ENCODE measurements at regions not wholly inside any gene's neighbourhood (a gene's known extent, or its start where the extent isn't known, plus 50 kb on each side); places are given as distances from the start of the nearest gene placed in this dataset.
A peak's percentile ranks its signal among the peaks of the same experiment; 100 is the strongest.

DNA sequence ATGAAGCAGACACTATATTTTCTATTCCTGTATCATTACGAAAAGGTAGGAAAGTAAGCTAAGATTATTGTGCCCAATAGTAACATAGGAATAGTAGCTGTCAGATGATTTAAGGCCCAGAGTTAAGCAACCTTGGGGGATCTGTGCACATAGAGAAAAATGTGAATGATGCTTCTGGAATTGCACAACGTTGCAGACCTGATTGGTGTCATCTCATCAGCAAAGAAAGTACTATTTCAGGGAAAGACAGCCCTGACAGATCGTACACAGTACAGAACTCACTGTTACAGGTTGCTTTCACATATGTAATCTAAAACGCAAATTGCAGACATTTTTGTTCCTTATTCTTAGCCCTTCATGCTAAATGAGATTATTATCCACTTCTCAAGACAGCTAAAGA is 535.9 kb downstream of the TRIB2 start:
- Mint-ChIP-seq H3K27ac (ENCODE audit: unreplicated experiment) (no peak overlapping the region), H3K4me3 (ENCODE audit: unreplicated experiment) (no peak overlapping the region), H3K9me3 (ENCODE audit: unreplicated experiment) (no peaks in the 10 kb centered on the region), H3K4me1 (ENCODE audit: unreplicated experiment) (no peaks in the 10 kb centered on the region), H3K27me3 (ENCODE audit: unreplicated experiment) (no peaks in the 10 kb centered on the region), H3K36me3 (ENCODE audit: low read depth, unreplicated experiment) (no peaks in the 10 kb centered on the region)
- TF ChIP-seq, protein P1, sequence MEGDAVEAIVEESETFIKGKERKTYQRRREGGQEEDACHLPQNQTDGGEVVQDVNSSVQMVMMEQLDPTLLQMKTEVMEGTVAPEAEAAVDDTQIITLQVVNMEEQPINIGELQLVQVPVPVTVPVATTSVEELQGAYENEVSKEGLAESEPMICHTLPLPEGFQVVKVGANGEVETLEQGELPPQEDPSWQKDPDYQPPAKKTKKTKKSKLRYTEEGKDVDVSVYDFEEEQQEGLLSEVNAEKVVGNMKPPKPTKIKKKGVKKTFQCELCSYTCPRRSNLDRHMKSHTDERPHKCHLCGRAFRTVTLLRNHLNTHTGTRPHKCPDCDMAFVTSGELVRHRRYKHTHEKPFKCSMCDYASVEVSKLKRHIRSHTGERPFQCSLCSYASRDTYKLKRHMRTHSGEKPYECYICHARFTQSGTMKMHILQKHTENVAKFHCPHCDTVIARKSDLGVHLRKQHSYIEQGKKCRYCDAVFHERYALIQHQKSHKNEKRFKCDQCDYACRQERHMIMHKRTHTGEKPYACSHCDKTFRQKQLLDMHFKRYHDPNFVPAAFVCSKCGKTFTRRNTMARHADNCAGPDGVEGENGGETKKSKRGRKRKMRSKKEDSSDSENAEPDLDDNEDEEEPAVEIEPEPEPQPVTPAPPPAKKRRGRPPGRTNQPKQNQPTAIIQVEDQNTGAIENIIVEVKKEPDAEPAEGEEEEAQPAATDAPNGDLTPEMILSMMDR (IDR thresholded peaks at IDR 0.05; ENCODE audit: unreplicated experiment): no peak
- DNase-seq (ENCODE audit: low spot score): no peak

- H3K36me3 Mint-ChIP-seq (ENCODE audit: low read depth, unreplicated experiment): no peaks in the 10 kb centered on the region
- H3K4me3 Mint-ChIP-seq (ENCODE audit: unreplicated experiment): no peak overlapping the region
- H3K27ac Mint-ChIP-seq (ENCODE audit: unreplicated experiment): no peak overlapping the region
- TF ChIP-seq, protein P1 (IDR thresholded peaks at IDR 0.05; ENCODE audit: unreplicated experiment): no peak
- DNase-seq (ENCODE audit: low spot score): no peak
- no peaks in the 10 kb centered on the region for H3K27me3 Mint-ChIP-seq (ENCODE audit: unreplicated experiment)
- H3K4me1 Mint-ChIP-seq (ENCODE audit: unreplicated experiment): no peaks in the 10 kb centered on the region
- no peaks in the 10 kb centered on the region for H3K9me3 Mint-ChIP-seq (ENCODE audit: unreplicated experiment)
Observed at GRCh38 chr2:13255485-13255884, 538.7 kb downstream of the TRIB2 start.

DNA sequence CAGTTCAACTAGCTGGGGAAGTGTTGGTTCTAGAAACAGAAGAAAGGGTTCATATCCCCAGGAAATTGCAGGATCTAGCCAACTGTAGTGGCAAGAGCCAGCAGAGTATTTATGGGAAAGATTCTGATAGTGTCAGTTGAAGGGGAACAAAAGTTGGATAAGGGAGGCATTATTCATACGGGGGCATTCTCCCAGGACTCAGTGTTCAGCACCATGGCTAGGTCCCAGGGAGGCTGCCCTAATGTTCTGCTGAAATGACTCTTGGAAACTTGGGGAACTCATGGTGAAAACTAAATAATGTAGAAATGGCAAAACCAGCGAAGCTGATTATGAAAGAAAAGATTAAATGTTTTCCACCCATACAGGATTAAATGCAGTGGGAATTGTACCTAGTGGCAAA is 543.7 kb downstream of the TRIB2 start:
- Mint-ChIP-seq H3K4me3 (ENCODE audit: unreplicated experiment) (no peak overlapping the region), H3K27me3 (ENCODE audit: unreplicated experiment) (no peaks in the 10 kb centered on the region), H3K36me3 (ENCODE audit: low read depth, unreplicated experiment) (no peaks in the 10 kb centered on the region), H3K27ac (ENCODE audit: unreplicated experiment) (no peak overlapping the region), H3K9me3 (ENCODE audit: unreplicated experiment) (no peaks in the 10 kb centered on the region), H3K4me1 (ENCODE audit: unreplicated experiment) (no peaks in the 10 kb centered on the region)
- peak; percentile 33 for DNase-seq (ENCODE audit: low spot score)
- TF ChIP-seq, protein P1 (IDR thresholded peaks at IDR 0.05; ENCODE audit: unreplicated experiment): no peak

- Mint-ChIP-seq H3K4me1 (ENCODE audit: unreplicated experiment) (no peaks in the 10 kb centered on the region), H3K36me3 (ENCODE audit: low read depth, unreplicated experiment) (no peaks in the 10 kb centered on the region), H3K4me3 (ENCODE audit: unreplicated experiment) (no peak overlapping the region), H3K9me3 (ENCODE audit: unreplicated experiment) (no peaks in the 10 kb centered on the region), H3K27me3 (ENCODE audit: unreplicated experiment) (no peaks in the 10 kb centered on the region), H3K27ac (ENCODE audit: unreplicated experiment) (no peak overlapping the region)
- TF ChIP-seq, protein P1 (IDR thresholded peaks at IDR 0.05; ENCODE audit: unreplicated experiment): no peak
- no peak for DNase-seq (ENCODE audit: low spot score)
Observed at GRCh38 chr2:13266166-13266565, 549.4 kb downstream of the TRIB2 start.

DNA sequence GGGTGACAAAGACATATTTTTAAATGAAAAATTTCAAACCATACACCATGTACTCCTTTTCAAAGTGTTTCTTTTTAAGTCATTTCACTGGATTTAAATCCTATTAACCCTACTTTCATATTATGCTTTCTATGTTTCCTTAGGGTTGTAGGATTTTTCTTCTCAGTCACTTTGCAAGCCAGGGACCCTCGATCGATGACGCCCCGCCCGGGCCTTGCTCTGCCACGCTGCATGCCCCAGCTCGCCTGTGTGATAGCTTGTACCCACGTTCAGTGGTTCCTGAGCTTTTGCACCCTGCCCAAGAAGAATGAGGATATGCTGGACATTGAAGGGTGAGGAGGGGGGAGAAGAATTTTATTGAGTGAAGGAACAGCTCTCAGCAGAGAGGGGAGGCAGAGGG is 568.0 kb downstream of the TRIB2 start:
- H3K4me1 Mint-ChIP-seq (ENCODE audit: unreplicated experiment): no peaks in the 10 kb centered on the region
- no peaks in the 10 kb centered on the region for H3K9me3 Mint-ChIP-seq (ENCODE audit: unreplicated experiment)
- DNase-seq (ENCODE audit: low spot score): no peak
- H3K27ac Mint-ChIP-seq (ENCODE audit: unreplicated experiment): no peak overlapping the region
- H3K36me3 Mint-ChIP-seq (ENCODE audit: low read depth, unreplicated experiment): no peaks in the 10 kb centered on the region
- no peak overlapping the region for H3K4me3 Mint-ChIP-seq (ENCODE audit: unreplicated experiment)
- TF ChIP-seq, protein P1 (IDR thresholded peaks at IDR 0.05; ENCODE audit: unreplicated experiment): no peak
- no peaks in the 10 kb centered on the region for H3K27me3 Mint-ChIP-seq (ENCODE audit: unreplicated experiment)
